MG63 (cell line): ENCODE measurements at regions not wholly inside any gene's neighbourhood (a gene's known extent, or its start where the extent isn't known, plus 50 kb on each side); places are given as distances from the start of the nearest gene placed in this dataset.
A peak's percentile ranks its signal among the peaks of the same experiment; 100 is the strongest.

ENCODE experiments used
- DNase-seq: peaks from one replicate; pipeline ENCODE4 v3.0.0-alpha.2; 2020
- H3K27me3 ChIP-seq: fragments of 250-450 bp; sonication (Bioruptor Pico); 2 replicates; pipeline ENCODE4 v1.5.1; 2020; ENCODE audit warnings: mild to moderate bottlenecking, moderate library complexity
- H3K36me3 ChIP-seq: fragments of 250-450 bp; sonication (Bioruptor Pico); 2 replicates; pipeline ENCODE4 v1.5.1; 2020; ENCODE audit warnings: mild to moderate bottlenecking, moderate library complexity
- H3K4me3 ChIP-seq: fragments of 250-450 bp; sonication (Bioruptor Pico); 2 replicates; pipeline ENCODE4 v1.5.1; 2020; ENCODE audit warnings: mild to moderate bottlenecking, moderate library complexity
- H3K9me3 ChIP-seq: fragments of 250-450 bp; sonication (Bioruptor Pico); 2 replicates; pipeline ENCODE4 v1.5.1; 2020; ENCODE audit warnings: mild to moderate bottlenecking, moderate library complexity

DNA sequence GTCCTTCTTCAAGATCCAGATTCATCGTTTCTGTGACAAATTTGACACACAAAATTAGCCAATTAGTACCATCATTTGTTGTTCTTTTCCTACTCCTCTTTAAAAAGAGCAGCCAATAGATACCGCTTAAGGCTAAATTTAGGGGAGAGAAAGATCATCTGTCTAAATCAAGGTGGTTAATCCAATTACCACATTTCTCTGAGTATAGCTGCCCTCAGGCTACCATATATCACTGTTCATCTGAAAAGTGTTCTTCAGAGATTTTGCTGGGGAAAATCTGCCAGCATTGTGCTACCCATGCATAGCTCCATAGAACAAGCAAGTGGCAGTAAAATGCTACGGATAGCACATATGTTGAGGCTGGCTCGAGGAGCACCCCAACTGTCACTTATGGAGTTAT, 110.3 kb upstream of the ESRRG start:
- Histone ChIP-seq H3K27me3 (no peaks in the 10 kb centered on the region), H3K4me3 (no peak overlapping the region), H3K9me3 (no peaks in the 10 kb centered on the region), H3K36me3 (no peaks in the 10 kb centered on the region)
- DNase-seq = no peak

GRCh38 chr1:216832192-216832591, 109.0 kb upstream of the ESRRG start:
- no peaks in the 10 kb centered on the region for H3K9me3 ChIP-seq
- H3K4me3 ChIP-seq = no peak overlapping the region
- DNase-seq = no peak
- no peaks in the 10 kb centered on the region for H3K36me3 ChIP-seq
- no peaks in the 10 kb centered on the region for H3K27me3 ChIP-seq

DNA sequence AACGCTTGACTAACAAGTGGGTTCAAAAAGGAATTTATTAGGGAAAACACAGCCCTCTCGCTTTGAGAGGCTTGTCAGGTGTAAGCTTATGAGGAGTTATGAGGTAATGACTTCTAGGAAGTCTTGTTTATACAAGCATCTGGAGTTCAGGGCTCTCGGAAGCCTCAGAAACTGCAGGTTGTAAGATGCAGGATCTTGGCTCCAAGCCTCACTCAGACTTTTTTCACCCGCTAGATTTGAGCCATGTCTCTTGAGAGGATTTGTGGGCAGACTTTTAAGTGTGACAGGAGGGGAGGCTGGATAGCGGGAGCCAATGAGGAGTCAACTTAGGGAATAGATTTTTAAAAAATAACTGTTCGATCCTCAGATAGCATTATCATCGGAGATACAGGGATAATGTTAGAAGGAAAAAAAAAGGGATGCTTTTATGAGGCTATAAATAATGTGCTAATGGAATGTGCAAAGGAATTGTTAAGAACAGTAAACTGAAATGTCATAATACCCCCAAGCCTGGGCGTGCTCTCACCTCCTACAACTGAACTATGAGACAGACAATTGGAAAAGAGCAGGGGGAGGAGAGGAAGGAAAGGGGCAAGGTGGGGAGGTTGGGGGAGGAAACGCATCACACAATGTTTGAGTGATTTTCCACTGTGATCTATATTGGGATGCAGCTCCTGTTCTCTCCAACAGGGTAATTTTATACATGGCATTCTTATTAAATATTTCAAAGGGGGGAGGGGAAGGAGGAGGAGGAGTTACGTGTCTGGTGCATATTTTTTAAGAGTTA, 107.4 kb upstream of the ESRRG start:
- Histone ChIP-seq H3K4me3 (no peak overlapping the region), H3K9me3 (no peaks in the 10 kb centered on the region), H3K36me3 (no peaks in the 10 kb centered on the region), H3K27me3 (no peaks in the 10 kb centered on the region)
- no peak for DNase-seq

DNA sequence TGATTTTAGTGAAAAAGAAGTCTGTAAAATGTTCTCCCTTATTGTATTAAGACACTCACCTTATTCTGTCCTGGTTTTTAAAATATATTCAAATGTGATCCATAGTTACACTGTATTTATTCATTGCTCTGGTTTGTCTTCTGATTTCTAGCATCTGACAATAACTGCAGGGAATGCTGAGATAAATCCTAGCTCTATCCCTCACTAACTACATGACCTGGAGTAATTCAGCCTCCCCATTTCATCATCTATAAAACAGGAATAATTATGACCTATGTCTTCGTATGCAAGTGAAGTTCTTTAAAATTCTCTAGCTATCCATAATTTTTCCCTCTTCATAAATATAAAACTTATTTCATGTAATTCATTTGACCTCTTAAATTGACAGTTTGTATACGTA, 104.0 kb upstream of the ESRRG start:
- DNase-seq = no peak
- H3K36me3 ChIP-seq = no peaks in the 10 kb centered on the region
- no peaks in the 10 kb centered on the region for H3K27me3 ChIP-seq
- no peaks in the 10 kb centered on the region for H3K9me3 ChIP-seq
- H3K4me3 ChIP-seq = no peak overlapping the region

- no peak for DNase-seq
- H3K36me3 ChIP-seq = no peaks in the 10 kb centered on the region
- no peaks in the 10 kb centered on the region for H3K9me3 ChIP-seq
- no peak overlapping the region for H3K4me3 ChIP-seq
- no peaks in the 10 kb centered on the region for H3K27me3 ChIP-seq
Observed at GRCh38 chr1:216826646-216827045, 103.4 kb upstream of the ESRRG start.

GRCh38 chr1:216826214-216826613, 103.0 kb upstream of the ESRRG start:
- Histone ChIP-seq H3K36me3 (no peaks in the 10 kb centered on the region), H3K27me3 (no peaks in the 10 kb centered on the region), H3K9me3 (no peaks in the 10 kb centered on the region), H3K4me3 (no peak overlapping the region)
- DNase-seq = no peak

DNA sequence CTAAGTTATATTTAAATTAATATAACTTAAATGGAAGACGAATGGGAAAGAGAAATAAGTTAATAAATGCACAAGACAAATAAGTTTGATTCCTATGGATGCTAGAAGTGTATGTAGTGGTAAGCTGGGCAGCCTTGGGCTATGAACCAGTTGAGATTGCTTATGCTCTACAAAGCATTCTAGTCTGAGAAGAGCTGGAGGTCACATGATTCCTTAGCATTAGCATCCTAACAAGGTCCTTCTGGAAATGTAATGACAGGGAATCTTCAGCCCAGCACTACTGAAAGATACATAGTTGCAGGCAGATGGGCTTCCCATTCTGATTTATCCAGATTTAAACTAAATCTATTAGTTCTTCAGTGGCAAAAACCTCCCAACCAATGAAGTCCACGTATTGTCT, 102.3 kb upstream of the ESRRG start:
- DNase-seq = no peak
- Histone ChIP-seq H3K4me3 (no peak overlapping the region), H3K36me3 (no peaks in the 10 kb centered on the region), H3K9me3 (no peaks in the 10 kb centered on the region), H3K27me3 (no peaks in the 10 kb centered on the region)

- Histone ChIP-seq H3K27me3 (no peaks in the 10 kb centered on the region), H3K4me3 (no peak overlapping the region), H3K9me3 (no peaks in the 10 kb centered on the region), H3K36me3 (no peaks in the 10 kb centered on the region)
- DNase-seq = no peak
Observed at GRCh38 chr1:216824511-216824910, 101.3 kb upstream of the ESRRG start.

GRCh38 chr1:216823731-216824130, 100.5 kb upstream of the ESRRG start:
- no peaks in the 10 kb centered on the region for H3K9me3 ChIP-seq
- no peaks in the 10 kb centered on the region for H3K27me3 ChIP-seq
- no peaks in the 10 kb centered on the region for H3K36me3 ChIP-seq
- no peak for DNase-seq
- H3K4me3 ChIP-seq = no peak overlapping the region

DNA sequence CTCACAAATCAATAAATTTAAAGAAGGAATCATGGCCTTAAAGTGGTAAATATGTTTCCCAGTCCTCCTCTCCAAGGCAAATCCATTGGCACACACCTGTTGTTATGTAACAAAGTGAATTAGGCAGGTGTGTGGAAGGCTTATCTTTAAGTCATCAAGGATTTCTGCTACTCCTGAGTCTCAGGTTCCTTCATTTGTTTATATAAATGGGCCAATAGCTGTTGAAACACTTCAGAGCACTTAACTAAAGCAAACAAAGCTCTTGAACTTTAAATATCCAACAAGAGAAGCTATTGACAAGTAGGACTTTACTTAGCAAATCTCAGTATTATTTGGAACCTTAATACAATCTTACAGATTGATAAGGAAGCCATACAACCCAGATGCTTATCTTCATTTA, 99.3 kb upstream of the ESRRG start:
- no peak for DNase-seq
- Histone ChIP-seq H3K9me3 (no peaks in the 10 kb centered on the region), H3K27me3 (no peaks in the 10 kb centered on the region), H3K4me3 (no peak overlapping the region), H3K36me3 (no peaks in the 10 kb centered on the region)

DNA sequence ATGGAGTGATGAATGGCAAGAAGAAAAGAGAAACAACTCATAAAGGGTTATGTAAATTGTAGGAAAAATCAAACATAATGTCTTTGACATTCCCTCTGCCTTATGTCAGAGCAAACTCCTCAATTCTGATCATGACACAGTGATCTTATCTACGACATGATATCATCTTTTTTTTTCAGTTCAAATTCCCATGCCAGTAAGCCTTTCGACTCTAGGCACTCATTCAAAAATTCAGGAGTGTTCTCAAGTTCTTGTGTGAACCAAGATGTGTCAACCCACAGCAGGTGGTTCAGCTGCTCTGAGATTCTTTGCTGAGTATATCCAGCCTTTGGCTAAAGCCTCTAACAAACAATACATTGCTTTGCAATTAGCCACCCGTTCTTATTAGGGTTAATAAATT, 97.1 kb upstream of the ESRRG start:
- Histone ChIP-seq H3K4me3 (no peak overlapping the region), H3K9me3 (no peaks in the 10 kb centered on the region), H3K36me3 (no peaks in the 10 kb centered on the region), H3K27me3 (no peaks in the 10 kb centered on the region)
- DNase-seq = peak; percentile 29

- no peaks in the 10 kb centered on the region for H3K36me3 ChIP-seq
- no peaks in the 10 kb centered on the region for H3K27me3 ChIP-seq
- H3K4me3 ChIP-seq = no peak overlapping the region
- no peak for DNase-seq
- H3K9me3 ChIP-seq = no peaks in the 10 kb centered on the region
Observed at GRCh38 chr1:216818284-216818683, 95.1 kb upstream of the ESRRG start.

DNA sequence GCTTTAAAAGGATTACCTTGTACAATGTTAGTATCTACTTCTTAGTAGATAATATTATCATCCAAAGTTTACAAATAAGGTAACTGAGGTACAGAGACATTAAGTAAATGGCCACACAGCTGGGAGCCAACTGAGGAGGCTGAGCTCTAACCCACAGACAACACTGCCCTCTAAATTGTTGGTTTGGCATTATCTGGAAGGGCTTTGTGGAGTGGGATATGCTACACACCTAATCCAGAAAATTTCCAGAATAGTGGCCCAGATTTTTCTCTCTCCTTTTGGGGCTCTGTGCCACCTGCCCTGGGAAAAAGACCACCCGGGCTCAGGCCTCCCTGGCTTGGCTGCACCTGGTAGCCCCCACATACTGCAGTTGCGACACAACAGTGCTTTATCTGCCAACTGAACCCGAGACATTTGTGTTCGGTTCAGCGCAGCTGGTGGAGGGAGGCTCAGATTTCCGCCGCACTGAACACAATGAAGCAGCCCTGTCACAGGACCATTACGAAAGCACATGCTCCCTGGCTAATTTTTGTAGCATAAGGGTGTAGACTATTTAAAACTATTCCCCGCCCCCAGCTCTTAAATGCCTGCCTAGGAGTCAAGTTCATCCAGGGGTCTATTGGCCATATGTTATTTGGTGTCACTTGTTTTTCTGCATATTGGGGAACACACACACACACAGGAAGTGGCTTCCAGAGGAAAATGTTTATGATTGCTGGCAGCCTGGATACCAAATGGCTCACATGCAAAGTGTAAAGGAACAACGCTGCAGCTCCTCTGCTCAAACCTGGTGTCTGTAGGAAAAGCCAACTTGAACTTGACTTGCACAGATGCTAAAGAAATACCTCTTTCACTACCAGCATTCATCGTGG, 92.3 kb upstream of the ESRRG start:
- DNase-seq = no peak

GRCh38 chr1:216814576-216815259, 91.5 kb upstream of the ESRRG start:
- H3K4me3 ChIP-seq = no peak overlapping the region
- H3K9me3 ChIP-seq = no peaks in the 10 kb centered on the region
- no peaks in the 10 kb centered on the region for H3K27me3 ChIP-seq
- no peak for DNase-seq
- H3K36me3 ChIP-seq = no peaks in the 10 kb centered on the region

More for the DNA sequence above, 92.3 kb upstream of the ESRRG start:
- Histone ChIP-seq H3K36me3 (no peaks in the 10 kb centered on the region), H3K9me3 (no peaks in the 10 kb centered on the region), H3K4me3 (no peak overlapping the region), H3K27me3 (no peaks in the 10 kb centered on the region)

- Histone ChIP-seq H3K27me3 (no peaks in the 10 kb centered on the region), H3K4me3 (no peak overlapping the region), H3K9me3 (no peaks in the 10 kb centered on the region), H3K36me3 (no peaks in the 10 kb centered on the region)
- DNase-seq = peak; percentile 8
Observed at GRCh38 chr1:216812966-216813365, 89.7 kb upstream of the ESRRG start.

- Histone ChIP-seq H3K4me3 (no peak overlapping the region), H3K9me3 (no peaks in the 10 kb centered on the region), H3K27me3 (no peaks in the 10 kb centered on the region), H3K36me3 (no peaks in the 10 kb centered on the region)
- no peak for DNase-seq
Observed at GRCh38 chr1:216809649-216810048, 86.4 kb upstream of the ESRRG start.

DNA sequence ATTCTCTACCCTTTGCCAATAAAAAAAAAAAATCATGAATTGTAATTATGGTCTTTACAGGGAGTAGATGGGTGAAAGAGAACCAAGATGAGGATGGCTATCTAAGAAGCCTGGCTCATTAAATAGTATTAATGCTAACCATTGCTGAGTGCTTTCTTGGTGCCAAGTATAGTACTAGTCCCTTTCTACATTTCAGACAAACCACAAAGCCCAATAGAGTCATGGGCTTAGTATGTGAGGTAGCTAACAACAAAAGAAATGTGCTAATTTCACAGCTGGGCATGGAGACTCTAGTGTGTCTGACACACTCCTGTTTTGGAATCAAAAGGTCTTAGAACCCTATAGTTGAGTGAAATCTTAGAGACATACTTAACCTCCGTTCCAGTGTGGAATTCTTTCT, 84.5 kb upstream of the ESRRG start:
- no peak for DNase-seq

More for the DNA sequence above, 84.5 kb upstream of the ESRRG start:
- no peaks in the 10 kb centered on the region for H3K36me3 ChIP-seq
- H3K27me3 ChIP-seq = no peaks in the 10 kb centered on the region
- H3K4me3 ChIP-seq = no peak overlapping the region
- no peaks in the 10 kb centered on the region for H3K9me3 ChIP-seq
